GM18502 (cell line): ENCODE measurements at regions not wholly inside any gene's neighbourhood (a gene's known extent, or its start where the extent isn't known, plus 50 kb on each side); places are given as distances from the start of the nearest gene placed in this dataset.
"Not testable (repeated sequence)": the region's sequence is repeated elsewhere in the genome, so short reads cannot be mapped to it uniquely, and the experiment has no call there.

Source experiments
- ATAC-seq: cut with Tn5 transposase; IDR thresholded peaks from one replicate; pipeline ENCODE4 v1.9.1; 2021; ENCODE audit warnings: mild to moderate bottlenecking; ENCODE audit not compliant: unreplicated experiment, poor library complexity

GRCh38 chr15:98532063-98532462 is 116.3 kb upstream of the IGF1R start:
- no peak for ATAC-seq

GRCh38 chr15:98536976-98537375 is 111.4 kb upstream of the IGF1R start:
- no peak for ATAC-seq

GRCh38 chr15:98537516-98538060 is 110.8 kb upstream of the IGF1R start:
- ATAC-seq, result no peak

GRCh38 chr15:98541519-98541918 is 106.8 kb upstream of the IGF1R start:
- no peak for ATAC-seq

- no peak for ATAC-seq
Measured at GRCh38 chr15:98543237-98543636, 105.1 kb upstream of the IGF1R start.

GRCh38 chr15:98546329-98546728 is 102.0 kb upstream of the IGF1R start:
- ATAC-seq, result no peak

GRCh38 chr15:98547275-98547674 is 101.1 kb upstream of the IGF1R start:
- no peak for ATAC-seq

GRCh38 chr15:98547741-98548138 is 100.6 kb upstream of the IGF1R start:
- ATAC-seq, result no peak

- no peak for ATAC-seq
Measured at GRCh38 chr15:98548139-98548971, 100.0 kb upstream of the IGF1R start.

- ATAC-seq, result no peak
Measured at GRCh38 chr15:98549003-98549402, 99.3 kb upstream of the IGF1R start.

- ATAC-seq, result no peak
Measured at GRCh38 chr15:98549741-98550140, 98.6 kb upstream of the IGF1R start.

- not testable (repeated sequence) for ATAC-seq
Measured at GRCh38 chr15:98550363-98550762, 98.0 kb upstream of the IGF1R start.

- no peak for ATAC-seq
Measured at GRCh38 chr15:98551936-98552562, 96.3 kb upstream of the IGF1R start.

GRCh38 chr15:98554272-98555172 is 93.8 kb upstream of the IGF1R start:
- ATAC-seq, result no peak

GRCh38 chr15:98555173-98555515 is 93.2 kb upstream of the IGF1R start:
- ATAC-seq, result no peak

GRCh38 chr15:98556321-98556720 is 92.0 kb upstream of the IGF1R start:
- no peak for ATAC-seq

GRCh38 chr15:98560338-98560737 is 88.0 kb upstream of the IGF1R start:
- ATAC-seq, result no peak

- no peak for ATAC-seq
Measured at GRCh38 chr15:98561169-98561941, 87.0 kb upstream of the IGF1R start.

GRCh38 chr15:98562331-98562937 is 85.9 kb upstream of the IGF1R start:
- ATAC-seq, result no peak

- no peak for ATAC-seq
Measured at GRCh38 chr15:98565566-98565965, 82.8 kb upstream of the IGF1R start.
